Immature natural killer cell (primary cell): ENCODE measurements at regions not wholly inside any gene's neighbourhood (a gene's known extent, or its start where the extent isn't known, plus 50 kb on each side); places are given as distances from the start of the nearest gene placed in this dataset.
A peak's percentile ranks its signal among the peaks of the same experiment; 100 is the strongest.
"Not testable (repeated sequence)": the region's sequence is repeated elsewhere in the genome, so short reads cannot be mapped to it uniquely, and the experiment has no call there.

Experiments
- DNase-seq, 3 donors: peaks; one replicate each; pipeline ENCODE4 v3.0.0; 2022; ENCODE audit warnings: mixed read lengths in 1 of 3
- H3K27ac Mint-ChIP-seq, 6 donors: one replicate each; pipeline ENCODE4 v1.8.0; 2020; ENCODE audit warnings: mixed read lengths in 6 of 6, mild to moderate bottlenecking in 5 of 6, inconsistent platforms in 4 of 6, moderate library complexity in 3 of 6
- H3K27me3 Mint-ChIP-seq, 3 donors: one replicate each; pipeline ENCODE4 v1.8.0; 2020 to 2021; ENCODE audit warnings: low read depth in 3 of 3, mild to moderate bottlenecking in 3 of 3, mixed read lengths in 3 of 3, moderate library complexity in 3 of 3, inconsistent platforms in 1 of 3
- H3K36me3 Mint-ChIP-seq, 3 donors: one replicate each; pipeline ENCODE4 v1.8.0; 2020; ENCODE audit warnings: mixed read lengths in 3 of 3, inconsistent platforms in 2 of 3, mild to moderate bottlenecking in 2 of 3
- H3K4me1 Mint-ChIP-seq, 2 donors: one replicate each; pipeline ENCODE4 v1.8.0; 2020; ENCODE audit warnings: inconsistent platforms in 2 of 2, mild to moderate bottlenecking in 2 of 2, mixed read lengths in 2 of 2, moderate library complexity in 1 of 2
- H3K4me3 Mint-ChIP-seq, 5 donors: one replicate each; pipeline ENCODE4 v1.8.0; 2020; ENCODE audit warnings: mild to moderate bottlenecking in 5 of 5, mixed read lengths in 5 of 5, inconsistent platforms in 3 of 5, moderate library complexity in 3 of 5
- H3K9me3 Mint-ChIP-seq, 6 donors: one replicate each; pipeline ENCODE4 v1.8.0; 2020; ENCODE audit warnings: mild to moderate bottlenecking in 6 of 6, mixed read lengths in 6 of 6, inconsistent platforms in 4 of 6, moderate library complexity in 3 of 6

DNA sequence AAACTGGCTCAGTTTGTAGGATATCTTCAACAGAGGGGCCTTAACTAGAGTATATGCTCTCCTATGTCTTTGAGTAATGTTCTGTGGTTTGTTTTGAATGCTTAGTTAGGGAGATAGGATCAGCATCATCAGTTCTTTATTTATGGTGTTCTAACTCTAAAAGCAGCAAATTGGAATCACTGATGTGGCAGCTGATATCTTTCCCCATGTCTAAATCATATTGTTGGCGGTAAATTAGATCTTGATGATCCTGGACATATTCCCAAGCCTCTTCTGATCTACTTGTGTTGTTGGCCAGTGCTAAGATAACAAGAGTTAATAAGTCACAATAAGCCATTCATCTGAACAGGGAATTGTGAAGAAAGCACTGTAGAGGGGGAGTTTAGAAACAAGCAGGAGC lies 332.4 kb upstream of the DAB2 start:
- H3K36me3 Mint-ChIP-seq, result no peaks in the 10 kb centered on the region
- no peaks in the 10 kb centered on the region for H3K9me3 Mint-ChIP-seq
- no peak for DNase-seq
- H3K4me3 Mint-ChIP-seq, result no peak overlapping the region
- no peaks in the 10 kb centered on the region for H3K4me1 Mint-ChIP-seq
- H3K27me3 Mint-ChIP-seq, result peaks cover 0 to 9% (median 0%) of the 10 kb centered on the region in 3 donors
- no peak overlapping the region for H3K27ac Mint-ChIP-seq

DNA sequence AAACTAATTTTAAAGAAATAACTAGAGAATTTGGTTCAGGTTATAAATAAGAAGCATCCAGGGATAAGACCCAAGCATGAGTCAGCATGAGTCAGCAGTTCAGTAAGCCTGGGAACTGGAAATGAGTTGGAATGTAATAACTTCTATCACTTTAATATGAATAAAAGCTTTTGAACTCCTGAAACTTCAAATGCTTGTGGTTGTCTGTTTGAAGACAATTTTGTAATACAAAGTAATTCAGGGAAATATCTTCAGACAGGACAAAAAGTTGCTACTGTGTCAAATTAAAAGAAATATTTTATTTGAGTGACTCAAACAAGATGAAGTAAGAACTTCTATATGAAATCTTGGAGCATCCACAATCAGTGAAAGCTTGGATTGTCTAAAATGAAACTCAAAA lies 331.2 kb upstream of the DAB2 start:
- Mint-ChIP-seq H3K27me3 (peaks cover 0 to 9% (median 0%) of the 10 kb centered on the region in 3 donors), H3K9me3 (no peaks in the 10 kb centered on the region), H3K36me3 (no peaks in the 10 kb centered on the region)

DNA sequence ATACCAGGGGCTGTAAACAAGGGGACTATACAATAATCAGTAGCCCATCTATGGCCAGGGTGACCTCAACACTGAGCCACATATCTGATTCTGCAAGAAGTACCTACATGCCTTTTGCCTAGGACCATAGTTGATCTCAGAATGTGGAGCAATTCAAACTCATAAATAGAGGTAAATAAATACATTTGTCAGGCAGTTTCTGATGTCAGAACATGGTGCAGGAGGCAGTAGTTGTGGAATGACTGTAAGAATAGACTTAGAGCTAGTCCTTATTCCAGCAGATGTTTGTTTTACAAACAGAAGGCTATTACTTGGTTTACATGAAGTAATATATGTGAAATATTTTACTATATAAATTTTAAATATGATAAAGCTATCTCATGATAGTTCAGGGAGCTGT lies 330.7 kb upstream of the DAB2 start:
- H3K9me3 Mint-ChIP-seq, result no peaks in the 10 kb centered on the region
- DNase-seq, result no peak
- no peaks in the 10 kb centered on the region for H3K4me1 Mint-ChIP-seq
- H3K27me3 Mint-ChIP-seq, result peaks cover 0 to 9% (median 0%) of the 10 kb centered on the region in 3 donors
- no peaks in the 10 kb centered on the region for H3K36me3 Mint-ChIP-seq
- no peak overlapping the region for H3K4me3 Mint-ChIP-seq
- no peak overlapping the region for H3K27ac Mint-ChIP-seq

More for the DNA sequence above, 331.2 kb upstream of the DAB2 start:
- no peaks in the 10 kb centered on the region for H3K4me1 Mint-ChIP-seq
- H3K4me3 Mint-ChIP-seq, result no peak overlapping the region
- DNase-seq, result no peak
- no peak overlapping the region for H3K27ac Mint-ChIP-seq

DNA sequence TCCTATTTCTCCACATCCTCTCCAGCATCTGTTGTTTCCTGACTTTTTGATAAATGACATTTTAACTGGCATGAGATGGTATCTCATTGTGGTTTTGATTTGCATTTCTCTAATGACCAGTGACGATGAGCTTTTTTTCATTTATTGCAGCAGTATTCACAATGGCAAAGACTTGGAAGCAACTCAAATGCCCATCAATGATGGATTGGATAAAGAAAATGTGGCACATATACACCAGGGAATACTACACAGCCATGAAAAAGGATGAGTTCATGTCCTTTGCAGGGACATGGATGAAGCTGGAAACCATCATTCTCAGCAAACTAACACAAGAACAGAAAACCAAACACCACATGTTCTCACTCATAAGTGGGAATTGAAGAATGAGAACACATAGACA lies 329.0 kb upstream of the DAB2 start:
- H3K36me3 Mint-ChIP-seq, H3K4me1 Mint-ChIP-seq, H3K9me3 Mint-ChIP-seq, H3K4me3 Mint-ChIP-seq, DNase-seq, H3K27ac Mint-ChIP-seq: not testable (repeated sequence)
- peaks cover 0 to 11% (median 1%) of the 10 kb centered on the region in 3 donors for H3K27me3 Mint-ChIP-seq

DNA sequence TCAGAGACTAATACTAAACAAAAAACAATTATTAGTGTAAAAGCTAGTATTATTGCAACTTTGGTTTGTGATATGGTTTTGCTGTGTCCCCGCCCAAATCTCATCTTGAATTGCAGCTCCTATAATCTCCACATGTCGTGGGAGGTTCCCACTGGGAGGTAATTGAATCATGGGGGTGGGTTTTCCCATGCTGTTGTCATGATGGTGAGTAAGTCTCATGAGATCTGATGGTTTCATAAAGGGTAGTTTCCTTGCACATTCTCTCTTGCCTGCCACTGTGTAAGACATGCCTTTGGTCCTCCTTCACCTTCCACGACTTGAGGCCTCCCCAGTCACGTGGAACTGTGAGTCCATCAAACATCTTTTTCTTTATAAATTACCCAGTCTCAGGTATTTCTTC lies 325.9 kb upstream of the DAB2 start:
- Mint-ChIP-seq H3K4me1 (no peaks in the 10 kb centered on the region), H3K27me3 (peaks cover 0 to 11% (median 1%) of the 10 kb centered on the region in 3 donors), H3K36me3 (no peaks in the 10 kb centered on the region), H3K27ac (no peak overlapping the region), H3K9me3 (no peaks in the 10 kb centered on the region), H3K4me3 (no peak overlapping the region)
- no peak for DNase-seq

DNA sequence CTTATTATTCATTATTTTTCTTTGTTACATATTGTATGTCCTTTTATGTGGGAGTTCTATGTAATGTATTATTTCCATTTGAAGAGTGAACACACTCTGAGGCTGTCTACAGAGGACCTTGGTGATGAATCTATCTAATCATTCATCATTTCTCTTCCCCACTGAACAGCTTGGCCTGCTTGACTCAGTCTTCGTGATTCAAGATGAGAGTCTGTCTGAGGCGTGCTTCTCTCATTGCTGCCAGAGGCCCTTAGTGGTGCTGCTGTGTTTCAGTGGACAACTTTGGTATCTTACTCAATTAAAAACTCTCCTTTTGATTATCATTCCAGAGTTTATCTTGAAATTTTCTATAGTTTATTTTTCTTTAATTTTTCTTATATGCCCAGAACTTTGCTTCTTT lies 318.1 kb upstream of the DAB2 start:
- no peak overlapping the region for H3K4me3 Mint-ChIP-seq
- peaks cover 0 to 6% (median 0%) of the 10 kb centered on the region in 6 donors for H3K9me3 Mint-ChIP-seq
- no peak overlapping the region for H3K27ac Mint-ChIP-seq
- H3K27me3 Mint-ChIP-seq, result peaks cover 0 to 3% (median 0%) of the 10 kb centered on the region in 3 donors
- no peaks in the 10 kb centered on the region for H3K4me1 Mint-ChIP-seq
- no peaks in the 10 kb centered on the region for H3K36me3 Mint-ChIP-seq
- no peak for DNase-seq

DNA sequence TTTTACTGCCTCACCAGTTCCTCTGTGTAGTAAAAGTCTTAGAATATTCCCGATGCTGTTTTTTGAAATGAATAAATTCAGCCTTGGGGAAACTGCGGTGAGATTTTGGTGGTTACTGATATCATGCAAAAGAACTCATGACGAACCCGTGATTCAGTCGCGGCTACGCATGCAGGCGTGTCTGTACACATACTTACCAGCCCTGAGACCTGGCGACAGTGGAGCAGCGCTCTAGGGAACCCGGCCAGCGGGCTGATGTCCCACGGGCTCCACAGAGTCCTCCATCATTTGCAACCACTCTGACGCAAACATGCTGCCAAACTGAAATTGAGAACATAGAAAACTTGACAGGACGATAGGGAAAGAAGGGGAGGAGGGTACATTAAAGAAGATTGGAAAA lies 315.6 kb upstream of the DAB2 start:
- peaks cover 0 to 6% (median 0%) of the 10 kb centered on the region in 6 donors for H3K9me3 Mint-ChIP-seq
- no peak overlapping the region for H3K27ac Mint-ChIP-seq
- peaks cover 0 to 3% (median 0%) of the 10 kb centered on the region in 3 donors for H3K27me3 Mint-ChIP-seq
- H3K4me3 Mint-ChIP-seq, result no peak overlapping the region
- no peak for DNase-seq
- H3K4me1 Mint-ChIP-seq, result no peaks in the 10 kb centered on the region
- H3K36me3 Mint-ChIP-seq, result no peaks in the 10 kb centered on the region

DNA sequence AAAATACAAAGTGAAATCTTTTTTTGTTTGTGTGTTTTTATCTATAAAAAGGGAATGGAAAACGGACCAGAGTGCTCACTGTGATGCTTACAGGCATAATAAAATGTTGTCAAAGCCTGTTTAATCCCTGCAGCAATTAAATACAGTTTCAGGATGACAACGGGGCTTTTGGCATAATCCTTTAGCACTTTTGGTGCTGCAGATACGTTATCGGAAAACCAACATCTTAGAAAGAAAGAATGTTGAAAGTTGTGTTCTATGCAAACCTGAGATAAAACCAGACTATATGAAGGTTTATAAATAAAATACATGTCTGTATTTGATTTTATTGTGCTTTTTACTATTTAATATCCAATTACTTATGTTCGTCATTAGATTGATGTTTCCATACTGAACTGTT lies 307.4 kb upstream of the DAB2 start:
- no peak overlapping the region for H3K27ac Mint-ChIP-seq
- H3K9me3 Mint-ChIP-seq, result no peaks in the 10 kb centered on the region
- no peaks in the 10 kb centered on the region for H3K36me3 Mint-ChIP-seq
- DNase-seq, result no peak
- peaks cover 0 to 2% (median 0%) of the 10 kb centered on the region in 3 donors for H3K27me3 Mint-ChIP-seq
- H3K4me3 Mint-ChIP-seq, result no peak overlapping the region
- no peaks in the 10 kb centered on the region for H3K4me1 Mint-ChIP-seq

DNA sequence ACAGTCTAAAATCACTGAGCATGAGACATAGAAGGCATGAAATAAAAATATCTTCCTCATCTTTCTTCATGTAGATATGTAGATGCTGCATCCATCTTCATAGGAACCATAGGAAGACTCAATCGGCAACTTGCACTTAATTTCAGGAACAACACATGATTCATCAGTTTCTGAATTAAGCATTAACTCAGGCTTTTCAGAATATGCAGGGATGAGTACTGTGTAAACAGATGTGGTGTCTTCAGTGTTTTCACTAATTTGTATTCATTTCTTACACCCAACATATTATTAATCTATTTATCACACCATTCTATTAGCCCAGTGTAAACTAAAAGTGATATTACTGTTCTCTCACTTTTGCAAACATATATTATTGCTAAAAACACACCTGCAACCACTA lies 305.9 kb upstream of the DAB2 start:
- Mint-ChIP-seq H3K9me3 (no peaks in the 10 kb centered on the region), H3K36me3 (no peaks in the 10 kb centered on the region)

DNA sequence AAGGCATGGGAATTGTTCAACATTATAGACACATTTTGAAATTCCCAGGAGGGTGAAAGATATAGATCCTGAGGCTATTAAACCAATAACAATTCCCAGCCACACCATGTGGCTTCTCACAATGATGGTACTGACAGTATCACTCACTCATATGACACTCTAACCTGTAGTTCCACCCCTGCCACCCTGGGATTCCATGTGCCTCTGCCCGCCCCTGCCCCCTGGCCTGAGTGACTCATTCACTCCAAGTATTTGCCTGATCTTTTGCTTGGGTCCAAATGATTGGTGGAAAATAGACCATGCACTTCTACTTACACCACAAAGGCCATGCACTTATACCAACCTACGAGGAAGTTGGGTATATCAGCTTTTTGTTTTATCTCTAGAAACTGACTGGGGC lies 305.2 kb upstream of the DAB2 start:
- H3K4me3 Mint-ChIP-seq, result no peak overlapping the region
- no peaks in the 10 kb centered on the region for H3K9me3 Mint-ChIP-seq
- H3K36me3 Mint-ChIP-seq, result no peaks in the 10 kb centered on the region
- H3K4me1 Mint-ChIP-seq, result no peaks in the 10 kb centered on the region
- DNase-seq, result no peak
- H3K27me3 Mint-ChIP-seq, result peaks cover 0 to 2% (median 0%) of the 10 kb centered on the region in 3 donors
- H3K27ac Mint-ChIP-seq, result no peak overlapping the region

More for the DNA sequence above, 305.9 kb upstream of the DAB2 start:
- H3K27me3 Mint-ChIP-seq, result peaks cover 0 to 3% (median 0%) of the 10 kb centered on the region in 3 donors
- H3K4me1 Mint-ChIP-seq, result no peaks in the 10 kb centered on the region
- H3K27ac Mint-ChIP-seq, result no peak overlapping the region
- DNase-seq, result no peak
- no peak overlapping the region for H3K4me3 Mint-ChIP-seq

DNA sequence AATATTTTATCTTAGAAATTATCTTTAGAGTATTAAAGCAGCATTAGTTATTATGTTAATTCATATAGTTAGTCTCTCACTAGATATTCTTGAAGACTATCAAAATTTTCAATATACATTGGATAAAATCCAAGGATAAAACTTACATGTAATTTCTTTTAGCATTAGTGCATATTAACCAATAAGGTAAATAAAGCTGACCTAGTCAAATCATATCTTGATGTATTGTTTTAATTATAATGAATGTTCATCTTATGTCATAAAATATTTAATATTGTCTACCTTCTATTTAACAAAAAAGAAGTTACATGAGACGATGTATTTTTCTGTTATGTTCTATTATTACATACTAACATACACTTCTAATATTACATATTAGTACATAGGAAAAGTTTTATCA lies 301.7 kb upstream of the DAB2 start:
- DNase-seq, result no peak
- Mint-ChIP-seq H3K27me3 (peaks cover 0 to 2% (median 0%) of the 10 kb centered on the region in 3 donors), H3K36me3 (no peaks in the 10 kb centered on the region), H3K9me3 (no peaks in the 10 kb centered on the region), H3K4me1 (no peaks in the 10 kb centered on the region), H3K27ac (no peak overlapping the region), H3K4me3 (no peak overlapping the region)

DNA sequence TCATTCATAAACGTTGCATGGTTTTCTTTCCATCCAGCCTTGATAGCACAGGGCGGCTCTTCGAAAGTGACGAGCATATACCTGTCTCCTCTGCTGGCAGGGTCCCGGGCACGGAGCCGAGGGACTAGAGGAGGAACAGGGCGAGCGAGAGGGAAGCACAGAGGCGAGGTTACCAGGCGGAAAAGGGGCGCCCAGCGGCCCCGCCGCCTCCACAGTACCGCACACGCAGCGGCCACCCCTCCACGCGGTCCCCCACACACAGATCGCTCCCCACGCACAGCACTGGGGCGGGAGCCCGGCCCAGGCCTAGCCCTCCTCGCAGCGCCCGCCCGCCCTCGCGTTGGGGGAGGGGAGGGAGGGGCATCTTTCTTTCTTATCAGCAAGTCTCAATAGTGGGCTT lies 296.6 kb upstream of the DAB2 start:
- Mint-ChIP-seq H3K4me3 (no peak overlapping the region), H3K9me3 (no peaks in the 10 kb centered on the region), H3K36me3 (no peaks in the 10 kb centered on the region), H3K27ac (no peak overlapping the region), H3K4me1 (no peaks in the 10 kb centered on the region), H3K27me3 (peaks cover 0 to 2% (median 0%) of the 10 kb centered on the region in 3 donors)
- DNase-seq, result no peak

DNA sequence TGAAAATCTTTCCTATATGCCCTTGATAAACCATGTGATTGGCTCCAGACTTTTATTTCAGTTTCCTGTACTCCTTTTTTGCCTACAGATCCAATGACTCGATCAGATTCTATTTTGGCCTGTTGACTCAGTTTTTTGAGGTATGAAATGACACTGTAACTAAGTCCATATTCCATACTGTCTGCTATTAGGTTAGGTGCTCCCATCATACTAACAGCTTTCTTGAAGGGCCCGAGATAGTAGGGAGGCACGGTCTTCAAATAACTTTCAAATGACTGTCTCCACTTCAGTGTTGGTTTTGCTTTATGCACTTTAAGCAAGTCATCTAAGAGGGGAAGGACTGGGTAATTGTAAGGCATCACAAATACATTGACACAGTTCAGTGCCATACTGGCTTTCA lies 295.4 kb upstream of the DAB2 start:
- H3K9me3 Mint-ChIP-seq, result no peaks in the 10 kb centered on the region
- no peaks in the 10 kb centered on the region for H3K36me3 Mint-ChIP-seq
- no peak for DNase-seq
- H3K4me1 Mint-ChIP-seq, result no peaks in the 10 kb centered on the region
- no peak overlapping the region for H3K27ac Mint-ChIP-seq
- no peaks in the 10 kb centered on the region for H3K27me3 Mint-ChIP-seq
- H3K4me3 Mint-ChIP-seq, result no peak overlapping the region

DNA sequence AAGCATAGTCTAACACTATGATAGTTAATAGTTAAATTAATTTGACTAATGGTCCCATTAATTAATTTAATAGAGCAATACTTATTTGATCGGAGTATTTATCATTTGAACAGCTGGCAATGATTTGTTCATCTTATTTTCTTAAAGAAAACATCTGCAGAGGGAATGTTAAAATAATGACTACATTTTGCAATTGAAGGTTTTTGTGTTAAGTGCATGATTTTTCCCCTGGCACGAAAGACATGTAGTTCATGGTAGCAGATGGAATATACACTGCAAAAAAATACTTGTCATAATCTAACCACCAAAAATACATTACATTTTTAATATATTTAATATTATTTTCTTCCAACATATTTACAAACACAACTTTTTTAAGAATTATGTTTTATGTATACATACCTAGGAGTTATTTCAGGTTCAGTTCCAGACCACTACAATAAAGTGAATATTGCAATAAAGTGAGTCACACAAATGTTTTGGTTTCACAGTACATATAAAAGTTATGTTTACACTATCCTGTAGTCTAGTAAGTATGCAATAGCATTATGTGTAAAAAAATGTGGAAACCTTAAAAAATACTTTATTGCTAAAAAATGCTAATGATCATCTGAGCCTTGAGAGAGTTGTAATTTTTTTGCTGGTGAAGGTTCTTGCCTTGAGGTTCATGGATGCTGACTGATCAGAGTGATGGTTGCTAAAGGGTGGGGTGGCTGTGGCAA lies 292.6 kb upstream of the DAB2 start:
- Mint-ChIP-seq H3K9me3 (no peaks in the 10 kb centered on the region), H3K27me3 (peaks cover 0 to 2% (median 0%) of the 10 kb centered on the region in 3 donors), H3K4me3 (no peak overlapping the region), H3K4me1 (no peaks in the 10 kb centered on the region), H3K27ac (no peak overlapping the region), H3K36me3 (no peaks in the 10 kb centered on the region)
- DNase-seq, result no peak

DNA sequence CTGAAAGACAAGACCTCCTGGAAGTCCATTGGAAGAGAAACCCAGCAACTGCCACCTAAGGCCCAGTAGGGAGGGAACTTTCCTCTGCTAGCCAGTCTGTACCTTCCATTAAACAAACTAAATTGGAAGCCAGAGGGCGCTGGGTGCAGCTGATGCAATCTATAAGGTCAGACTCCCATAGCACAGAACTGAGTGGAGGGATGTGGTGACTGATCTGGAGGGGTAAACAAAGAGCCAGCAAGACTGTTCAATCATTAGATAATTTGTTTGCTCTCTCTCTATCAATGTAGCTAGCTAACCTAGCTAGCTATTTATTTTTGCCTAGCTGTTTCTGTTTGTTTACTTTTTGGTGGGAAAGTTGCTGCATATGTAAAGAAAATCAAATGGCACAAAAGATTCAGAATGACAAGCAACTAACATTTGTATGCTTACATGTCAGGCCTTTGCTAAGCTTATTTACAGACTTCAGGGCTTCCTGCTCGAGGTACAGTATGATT lies 291.8 kb upstream of the DAB2 start:
- DNase-seq, result peak in 1 of 3 donors; percentile 22
- no peak overlapping the region for H3K4me3 Mint-ChIP-seq

More for the DNA sequence above, 291.8 kb upstream of the DAB2 start:
- Mint-ChIP-seq H3K36me3 (no peaks in the 10 kb centered on the region), H3K27me3 (peaks cover 0 to 2% (median 0%) of the 10 kb centered on the region in 3 donors), H3K9me3 (no peaks in the 10 kb centered on the region), H3K4me1 (no peaks in the 10 kb centered on the region), H3K27ac (no peak overlapping the region)
